ENCODE measurements at regions not wholly inside any gene's neighbourhood (a gene's known extent, or its start where the extent isn't known, plus 50 kb on each side); places are given as distances from the start of the nearest gene placed in this dataset.

DNA sequence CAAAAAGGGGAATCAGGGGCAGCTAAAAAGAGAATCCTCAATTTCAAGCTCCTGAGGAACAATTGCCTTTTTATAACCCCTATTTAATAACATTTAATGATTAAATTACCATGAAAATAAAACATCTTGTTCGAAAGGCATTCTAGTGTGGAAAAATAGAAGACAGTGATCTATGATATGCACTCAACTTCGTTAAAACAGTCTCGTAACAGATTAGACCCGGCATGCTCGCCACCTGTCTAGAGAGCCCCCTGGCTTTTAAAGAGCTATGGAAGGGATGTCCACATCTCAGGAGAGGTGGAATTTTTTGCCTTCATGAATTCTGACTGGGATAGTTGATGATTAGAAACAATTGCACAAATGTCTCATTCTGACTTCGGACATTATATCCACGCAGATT is 153.7 kb upstream of the MDFIC2 start:
- TF ChIP-seq, protein P1, sequence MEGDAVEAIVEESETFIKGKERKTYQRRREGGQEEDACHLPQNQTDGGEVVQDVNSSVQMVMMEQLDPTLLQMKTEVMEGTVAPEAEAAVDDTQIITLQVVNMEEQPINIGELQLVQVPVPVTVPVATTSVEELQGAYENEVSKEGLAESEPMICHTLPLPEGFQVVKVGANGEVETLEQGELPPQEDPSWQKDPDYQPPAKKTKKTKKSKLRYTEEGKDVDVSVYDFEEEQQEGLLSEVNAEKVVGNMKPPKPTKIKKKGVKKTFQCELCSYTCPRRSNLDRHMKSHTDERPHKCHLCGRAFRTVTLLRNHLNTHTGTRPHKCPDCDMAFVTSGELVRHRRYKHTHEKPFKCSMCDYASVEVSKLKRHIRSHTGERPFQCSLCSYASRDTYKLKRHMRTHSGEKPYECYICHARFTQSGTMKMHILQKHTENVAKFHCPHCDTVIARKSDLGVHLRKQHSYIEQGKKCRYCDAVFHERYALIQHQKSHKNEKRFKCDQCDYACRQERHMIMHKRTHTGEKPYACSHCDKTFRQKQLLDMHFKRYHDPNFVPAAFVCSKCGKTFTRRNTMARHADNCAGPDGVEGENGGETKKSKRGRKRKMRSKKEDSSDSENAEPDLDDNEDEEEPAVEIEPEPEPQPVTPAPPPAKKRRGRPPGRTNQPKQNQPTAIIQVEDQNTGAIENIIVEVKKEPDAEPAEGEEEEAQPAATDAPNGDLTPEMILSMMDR (IDR thresholded peaks at IDR 0.05): no peak
- TF ChIP-seq POLR2A (IDR thresholded peaks at IDR 0.05) (no peak), POLR2AphosphoS5 (IDR thresholded peaks at IDR 0.05) (no peak), EP300 (IDR thresholded peaks at IDR 0.05) (no peak)
